ENCODE measurements at regions not wholly inside any gene's neighbourhood (a gene's known extent, or its start where the extent isn't known, plus 50 kb on each side); places are given as distances from the start of the nearest gene placed in this dataset.

DNA sequence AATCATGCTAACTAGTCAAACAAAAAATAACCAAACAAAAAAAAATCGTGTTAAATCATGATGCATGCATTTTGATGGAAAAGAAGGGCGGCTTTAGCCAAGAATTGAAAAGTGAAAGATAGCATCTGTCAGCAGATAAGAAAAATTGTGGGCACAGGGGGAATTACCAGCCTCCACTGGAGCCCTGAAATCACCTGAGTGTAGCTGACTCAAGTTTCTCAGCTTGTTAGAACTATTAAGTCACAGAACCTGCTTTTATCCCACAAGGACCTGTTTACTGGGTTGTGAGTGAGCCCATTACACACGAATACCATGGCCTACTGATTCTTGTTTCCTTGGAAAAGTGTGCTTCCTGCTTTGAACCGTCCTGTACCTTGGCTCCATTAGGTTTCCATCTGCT lies 85.2 kb downstream of the COX18 start:
- no peak for DNase-seq (ENCODE audit: low read depth)
- in situ Hi-C loops (cut with HindIII; ENCODE audit: low sequenced_read_pairs): no loop called here
- no peak overlapping the region for H3K4me3 ChIP-seq (ENCODE audit: low read depth, low read length)
- TF ChIP-seq, protein P1, sequence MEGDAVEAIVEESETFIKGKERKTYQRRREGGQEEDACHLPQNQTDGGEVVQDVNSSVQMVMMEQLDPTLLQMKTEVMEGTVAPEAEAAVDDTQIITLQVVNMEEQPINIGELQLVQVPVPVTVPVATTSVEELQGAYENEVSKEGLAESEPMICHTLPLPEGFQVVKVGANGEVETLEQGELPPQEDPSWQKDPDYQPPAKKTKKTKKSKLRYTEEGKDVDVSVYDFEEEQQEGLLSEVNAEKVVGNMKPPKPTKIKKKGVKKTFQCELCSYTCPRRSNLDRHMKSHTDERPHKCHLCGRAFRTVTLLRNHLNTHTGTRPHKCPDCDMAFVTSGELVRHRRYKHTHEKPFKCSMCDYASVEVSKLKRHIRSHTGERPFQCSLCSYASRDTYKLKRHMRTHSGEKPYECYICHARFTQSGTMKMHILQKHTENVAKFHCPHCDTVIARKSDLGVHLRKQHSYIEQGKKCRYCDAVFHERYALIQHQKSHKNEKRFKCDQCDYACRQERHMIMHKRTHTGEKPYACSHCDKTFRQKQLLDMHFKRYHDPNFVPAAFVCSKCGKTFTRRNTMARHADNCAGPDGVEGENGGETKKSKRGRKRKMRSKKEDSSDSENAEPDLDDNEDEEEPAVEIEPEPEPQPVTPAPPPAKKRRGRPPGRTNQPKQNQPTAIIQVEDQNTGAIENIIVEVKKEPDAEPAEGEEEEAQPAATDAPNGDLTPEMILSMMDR (IDR thresholded peaks at IDR 0.05; ENCODE audit: low read depth, low read length, missing control alignments): no peak

DNA sequence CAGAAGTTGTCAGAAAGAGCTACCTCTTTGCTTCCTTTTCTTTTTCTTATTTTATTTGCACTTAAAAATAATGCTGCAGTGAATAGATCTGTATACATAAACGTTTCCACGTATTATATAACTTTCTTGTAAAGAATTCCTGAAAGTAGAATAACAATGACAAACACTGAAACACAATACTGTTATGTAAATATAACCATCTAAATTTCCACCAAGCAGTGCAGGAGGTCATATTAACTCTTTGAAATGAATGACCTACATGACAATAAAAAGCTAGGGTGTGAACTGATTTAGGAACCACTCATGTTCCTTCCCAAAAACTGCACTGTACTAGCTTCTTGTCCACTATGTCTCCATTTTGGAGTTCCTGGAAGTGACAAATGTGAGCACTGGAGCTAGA lies 85.8 kb downstream of the COX18 start:
- TF ChIP-seq, protein P1 (IDR thresholded peaks at IDR 0.05; ENCODE audit: low read depth, low read length, missing control alignments): no peak
- in situ Hi-C loops (cut with HindIII; ENCODE audit: low sequenced_read_pairs): no loop called here
- no peak for DNase-seq (ENCODE audit: low read depth)
- H3K4me3 ChIP-seq (ENCODE audit: low read depth, low read length): no peak overlapping the region

DNA sequence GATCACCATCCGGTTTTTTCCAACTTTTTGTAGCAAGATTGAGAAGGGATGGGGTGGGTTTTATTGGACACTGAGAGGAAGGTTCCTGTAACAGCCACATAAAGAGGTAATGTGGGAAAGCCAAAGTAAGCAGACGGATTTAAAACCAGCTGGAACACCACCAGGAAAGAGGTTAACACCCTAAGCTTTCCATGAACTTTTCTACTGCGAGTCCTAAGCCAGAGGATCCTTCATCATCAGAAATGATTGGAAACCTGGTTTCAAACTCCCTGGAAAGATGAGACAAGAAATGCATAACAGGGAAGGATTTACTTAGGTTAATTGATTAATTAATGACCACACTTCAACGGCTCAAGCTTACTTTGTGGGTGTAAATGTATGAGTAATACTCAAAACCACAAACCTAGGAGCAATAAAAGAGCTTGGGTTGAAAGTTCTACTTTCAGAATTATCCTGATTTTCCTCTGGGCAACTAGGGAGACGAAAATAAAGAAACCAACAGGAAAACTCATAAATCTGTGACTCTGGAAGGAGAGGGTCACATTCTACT lies 91.5 kb downstream of the COX18 start:
- in situ Hi-C loops (cut with HindIII; ENCODE audit: low sequenced_read_pairs): loop anchor here (5.0 kb wide), 1 partner anchor 36 kb away; no protein-coding TSS in a partner anchor
- no peak overlapping the region for H3K4me3 ChIP-seq (ENCODE audit: low read depth, low read length)
- TF ChIP-seq, protein P1 (IDR thresholded peaks at IDR 0.05; ENCODE audit: low read depth, low read length, missing control alignments): no peak
- DNase-seq (ENCODE audit: low read depth): peak; percentile 59

DNA sequence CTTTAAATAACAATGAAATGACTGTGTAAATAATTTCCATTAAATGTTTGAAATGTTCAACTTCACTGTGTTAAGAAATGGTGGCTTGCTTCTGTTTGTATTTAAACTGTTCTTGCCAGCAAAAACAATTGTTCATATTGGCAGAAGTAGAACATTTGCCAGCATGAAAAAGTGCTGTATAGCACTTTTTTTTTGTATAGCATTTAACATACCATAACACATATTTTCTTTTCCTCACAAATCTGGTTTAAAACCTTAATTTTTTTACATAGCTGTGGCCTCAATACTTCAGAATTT lies 94.1 kb downstream of the COX18 start:
- H3K4me3 ChIP-seq (ENCODE audit: low read depth, low read length): no peak overlapping the region
- no peak for DNase-seq (ENCODE audit: low read depth)
- TF ChIP-seq, protein P1 (IDR thresholded peaks at IDR 0.05; ENCODE audit: low read depth, low read length, missing control alignments): no peak
- in situ Hi-C loops (cut with HindIII; ENCODE audit: low sequenced_read_pairs): loop anchor here (5.0 kb wide), 1 partner anchor 33 kb away; no protein-coding TSS in a partner anchor

DNA sequence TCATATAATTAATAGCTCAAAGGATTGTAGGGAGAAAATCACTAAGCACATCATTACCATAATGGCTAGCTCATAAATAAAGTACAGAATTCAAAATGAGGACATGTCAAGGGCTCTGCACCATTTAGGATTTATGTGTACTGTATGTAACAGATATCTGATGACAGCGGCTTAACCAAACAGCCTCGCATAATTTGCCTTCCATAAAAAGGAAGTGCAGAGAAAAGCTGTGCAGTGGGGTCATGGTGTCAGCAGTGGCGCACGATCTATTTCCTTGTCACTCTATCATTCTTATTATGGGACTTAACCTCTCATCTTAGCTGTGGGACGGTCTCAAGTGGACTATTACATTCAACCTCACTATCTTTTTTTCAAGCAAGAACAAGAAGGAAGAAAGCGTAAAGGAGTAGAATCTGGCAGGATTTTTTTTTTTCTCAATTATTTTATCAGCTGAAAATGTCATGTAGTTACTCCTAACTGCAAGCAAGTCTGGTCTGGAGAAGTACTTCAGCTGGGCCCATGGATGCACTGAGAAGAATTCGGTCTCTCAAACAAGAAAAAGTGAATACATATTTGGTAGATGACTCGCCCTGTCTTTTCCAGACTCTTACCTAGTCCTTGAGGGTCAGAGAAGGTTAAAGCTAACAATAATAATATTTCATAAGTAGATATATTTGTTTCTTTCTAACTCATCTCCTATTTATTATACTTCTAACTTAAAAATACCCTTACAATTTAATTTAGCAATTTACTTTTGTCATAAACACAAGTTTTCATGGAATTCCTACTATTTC lies 94.6 kb downstream of the COX18 start:
- in situ Hi-C loops (cut with HindIII; ENCODE audit: low sequenced_read_pairs): loop anchor here (5.0 kb wide), 1 partner anchor 33 kb away; no protein-coding TSS in a partner anchor
- DNase-seq (ENCODE audit: low read depth): no peak
- no peak overlapping the region for H3K4me3 ChIP-seq (ENCODE audit: low read depth, low read length)
- TF ChIP-seq, protein P1 (IDR thresholded peaks at IDR 0.05; ENCODE audit: low read depth, low read length, missing control alignments): no peak

DNA sequence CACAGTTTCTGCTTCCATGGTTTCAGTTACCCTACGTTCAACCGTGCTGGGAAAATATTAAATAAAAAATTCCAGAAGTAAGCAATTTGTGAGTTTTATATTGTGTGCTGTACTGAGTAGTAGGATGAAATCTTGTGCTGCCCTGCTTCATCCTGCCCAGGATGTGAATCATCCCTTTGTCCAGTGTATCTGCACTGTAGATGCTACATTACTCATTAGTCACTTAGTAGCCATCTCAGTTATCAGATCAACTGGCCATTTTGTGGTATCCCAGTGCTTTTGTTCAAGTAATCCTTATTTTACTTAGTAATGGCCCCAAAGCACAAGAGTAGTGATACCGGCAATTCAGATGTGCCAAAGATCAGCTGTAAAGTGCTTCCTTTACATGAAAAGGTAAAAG lies 97.9 kb downstream of the COX18 start:
- no peak overlapping the region for H3K4me3 ChIP-seq (ENCODE audit: low read depth, low read length)
- TF ChIP-seq, protein P1 (IDR thresholded peaks at IDR 0.05; ENCODE audit: low read depth, low read length, missing control alignments): no peak
- in situ Hi-C loops (cut with HindIII; ENCODE audit: low sequenced_read_pairs): no loop called here
- peak; percentile 39 for DNase-seq (ENCODE audit: low read depth)

All from astrocyte of the cerebellum (primary cell).